HepG2 (cell line): ENCODE measurements at regions not wholly inside any gene's neighbourhood (a gene's known extent, or its start where the extent isn't known, plus 50 kb on each side); places are given as distances from the start of the nearest gene placed in this dataset.

Experiments used
- ATAC-seq: fragments of 200-7000 bp; cut with Tn5 transposase; 3 replicates; pipeline ENCODE4 v1.9.1; 2020; ENCODE audit warnings: mild to moderate bottlenecking, moderate library complexity
- BruUV-seq: library from RNA; stranded (reverse); fragments of 400-500 nt; replicated peaks from 2 replicates; lab custom pipeline; 2021; lab: Mats Ljungman, UMichigan
- CTCF ChIA-PET: fragments of 300-600 bp; formaldehyde crosslinking; extraction: SDS; loops from one replicate; lab custom pipeline; 2021; ENCODE audit warnings: low total read pairs, inconsistent platforms, low intra/inter-chr PET ratio; lab: Yijun Ruan, JAX
- POLR2A ChIA-PET: fragments of 350-600 bp; sonication (Branson Sonifier 250); formaldehyde crosslinking; loops from one replicate; lab custom pipeline; 2020; ENCODE audit warnings: antibody characterized with exemption, inconsistent platforms; lab: Yijun Ruan, JAX
- DNase-seq: peaks from one replicate; pipeline ENCODE4 v3.0.0-alpha.2; 2015; ENCODE audit warnings: low spot score
- FAIRE-seq: peaks from 3 replicates; lab custom pipeline; 2011; peaks lifted over from hg19 to GRCh38; lab: Jason Lieb, UNC
- H2AFZ ChIP-seq: one replicate; pipeline ENCODE4 v1.6.1; 2011; ENCODE audit warnings: low read length, inconsistent platforms
- H3K27ac ChIP-seq: fragments of 300-600 bp; 3 replicates; pipeline ENCODE4 v1.8.0; 2011; ENCODE audit warnings: mixed run types, mild to moderate bottlenecking, mixed read lengths, low read length, inconsistent platforms; ENCODE audit not compliant: insufficient read depth; ENCODE audit errors: extremely low read length
- H3K27me3 ChIP-seq, 2 experiments: fragments of 200-600 bp in 1 of 2; 2 replicates in 1 of 2; 3 replicates in 1 of 2; pipeline versions ENCODE4 v1.6.0 to v1.8.0; 2011; ENCODE audit warnings: low read length in 2 of 2, mild to moderate bottlenecking in 2 of 2, moderate library complexity in 2 of 2, inconsistent platforms in 1 of 2; ENCODE audit not compliant: insufficient read depth in 2 of 2, control insufficient read depth in 1 of 2
- H3K36me3 ChIP-seq, 2 experiments: fragments of 200-600 bp in 1 of 2; replicated peaks in 1 of 2; 2 replicates in 1 of 2; 3 replicates in 1 of 2; pipeline versions ENCODE4 v1.5.1 to v1.8.0; 2011; ENCODE audit warnings: low read length in 2 of 2, inconsistent platforms in 1 of 2; ENCODE audit not compliant: insufficient read depth in 2 of 2, control insufficient read depth in 1 of 2
- H3K4me1 ChIP-seq: 2 replicates; pipeline ENCODE4 v1.5.1; 2012; ENCODE audit warnings: low read length, inconsistent platforms; ENCODE audit not compliant: insufficient read depth
- H3K4me2 ChIP-seq: 2 replicates; pipeline ENCODE4 v1.6.0; 2011; ENCODE audit warnings: low read depth, low read length, inconsistent platforms
- H3K4me3 ChIP-seq, 3 experiments: fragments of 200-600 bp in 1 of 3; sonication (generic), shearing (Covaris generic) in 1 of 3; replicated peaks in 1 of 3; 2 replicates each; pipeline ENCODE4 v1.5.1; 2011 to 2016; ENCODE audit warnings: low read length in 3 of 3, inconsistent platforms in 2 of 3, low read depth in 2 of 3, mild to moderate bottlenecking in 2 of 3, control low read depth in 1 of 3, mixed read lengths in 1 of 3; ENCODE audit not compliant: insufficient read depth in 1 of 3
- H3K79me2 ChIP-seq: one replicate; pipeline ENCODE4 v1.6.1; 2011; ENCODE audit warnings: low read length, inconsistent platforms; ENCODE audit not compliant: insufficient read depth
- H3K9ac ChIP-seq: 2 replicates; pipeline ENCODE4 v1.6.0; 2011; ENCODE audit warnings: mild to moderate bottlenecking, low read depth, low read length, inconsistent platforms; ENCODE audit not compliant: insufficient read depth
- H3K9me3 ChIP-seq: 2 replicates; pipeline ENCODE4 v1.5.1; 2012; ENCODE audit warnings: mild to moderate bottlenecking, low read length
- H4K20me1 ChIP-seq: 2 replicates; pipeline ENCODE4 v1.6.0; 2011; ENCODE audit warnings: inconsistent platforms, mild to moderate bottlenecking, low read length, moderate library complexity; ENCODE audit not compliant: insufficient read depth
- ARID2 ChIP-seq: sonication (generic); formaldehyde crosslinking; IDR thresholded peaks from 2 replicates; pipeline ENCODE4 v1.8.1; 2022; ENCODE audit warnings: mild to moderate bottlenecking, missing genetic modification reagents, borderline replicate concordance
- CCAR2 ChIP-seq: fragments of 200-400 bp; formaldehyde crosslinking; optimal IDR thresholded peaks from 2 replicates; pipeline ENCODE3; 2018; ENCODE audit warnings: low read depth, mild to moderate bottlenecking, low read length, moderate library complexity
- GABPA ChIP-seq, 2 experiments: IDR thresholded peaks; 2 replicates each; pipeline ENCODE4 v1.6.1; 2011 to 2016; ENCODE audit warnings: low read depth in 2 of 2, low read length in 1 of 2, missing biosample characterization in 1 of 2, missing genetic modification characterization in 1 of 2
- MYC ChIP-seq: sonication (generic); formaldehyde crosslinking; IDR thresholded peaks from 2 replicates; pipeline ENCODE4 v1.9.0; 2021; ENCODE audit warnings: missing genetic modification reagents, borderline replicate concordance
- NR2F2 ChIP-seq: IDR thresholded peaks from 2 replicates; pipeline ENCODE4 v1.6.1; 2012; ENCODE audit warnings: low read depth, inconsistent platforms, borderline replicate concordance
- RFXAP ChIP-seq: sonication (generic); formaldehyde crosslinking; IDR thresholded peaks from 2 replicates; pipeline ENCODE4 v1.4.0; 2020; ENCODE audit warnings: missing genetic modification reagents, borderline replicate concordance
- TSC22D2 ChIP-seq: sonication (generic); formaldehyde crosslinking; IDR thresholded peaks from 2 replicates; pipeline ENCODE4 v1.5.1; 2020; ENCODE audit warnings: missing genetic modification reagents, mild to moderate bottlenecking, borderline replicate concordance
- ZNF160 ChIP-seq: sonication (generic); formaldehyde crosslinking; IDR thresholded peaks from 2 replicates; pipeline ENCODE4 v1.8.0; 2022; ENCODE audit warnings: mild to moderate bottlenecking, inconsistent platforms, missing genetic modification reagents
- ZNF713 ChIP-seq: sonication (generic); formaldehyde crosslinking; IDR thresholded peaks from 2 replicates; pipeline ENCODE4 v1.4.0; 2020; ENCODE audit warnings: mild to moderate bottlenecking, missing genetic modification reagents
- ZNF749 ChIP-seq: sonication (generic); formaldehyde crosslinking; IDR thresholded peaks from 2 replicates; pipeline ENCODE4 v1.8.0; 2022; ENCODE audit warnings: mild to moderate bottlenecking, missing genetic modification reagents, moderate library complexity, borderline replicate concordance
- WGBS: methylation state at CpG from one replicate; pipeline ENCODE4 v1.1.6; 2017; ENCODE audit warnings: low lambda C conversion rate; 5-methylcytosine and 5-hydroxymethylcytosine counted together
- in situ Hi-C: cut with HindIII; loops from 2 replicates; pipeline ENCODE4 v1.10.0; 2017; ENCODE audit warnings: low pct_unique_long_range_greater_than_20kb; ENCODE audit not compliant: extremely low pct_ligation_motif_present
- intact Hi-C: fragments of 100-400 bp; cut with micrococcal nuclease; formaldehyde crosslinking; loops from one replicate; pipeline ENCODE4 v1.10.0; 2022; ENCODE audit not compliant: unreplicated experiment
- TF ChIP-seq, protein P1 (sequence below): sonication (generic); formaldehyde crosslinking; IDR thresholded peaks from 2 replicates; pipeline ENCODE4 v1.4.0; 2020; ENCODE audit warnings: missing genetic modification reagents, borderline replicate concordance

- FAIRE-seq, result no peak
- 95% methylated on average over 24 of the region's 26 CpGs for WGBS
- H3K36me3 ChIP-seq, result peaks cover 6 to 35% of the 10 kb centered on the region in 2 experiments; a peak in 3 of 5 replicates
Measured at GRCh38 chr12:124377981-124378509, 83.2 kb downstream of the RFLNA start.

More at GRCh38 chr12:124377981-124378509, 83.2 kb downstream of the RFLNA start:
- no peaks in the 10 kb centered on the region for H3K9me3 ChIP-seq
- in situ Hi-C loops (no loop called here), intact Hi-C loops (no loop called here)
- no peak for DNase-seq
- peaks cover 16% of the 10 kb centered on the region for H3K4me1 ChIP-seq
- no peak overlapping the region for H3K9ac ChIP-seq
- no peak overlapping the region for H3K27ac ChIP-seq
- H3K27me3 ChIP-seq, result no peaks in the 10 kb centered on the region
- TF ChIP-seq NR2F2 (no peak), GABPA (IDR thresholded peaks at IDR 0.05; ENCODE audit: low read depth, low read length) (no peak), GABPA (CRISPR knock-in tag; IDR thresholded peaks at IDR 0.05; ENCODE audit: low read depth) (no peak), ZNF749 (CRISPR knock-in tag) (no peak), TSC22D2 (CRISPR knock-in tag) (no peak), ZNF160 (CRISPR knock-in tag) (no peak), MYC (no peak), ZNF713 (CRISPR knock-in tag) (no peak), RFXAP (CRISPR knock-in tag) (no peak), ARID2 (CRISPR knock-in tag) (no peak), CCAR2 (no peak)
- TF ChIP-seq, protein P1, sequence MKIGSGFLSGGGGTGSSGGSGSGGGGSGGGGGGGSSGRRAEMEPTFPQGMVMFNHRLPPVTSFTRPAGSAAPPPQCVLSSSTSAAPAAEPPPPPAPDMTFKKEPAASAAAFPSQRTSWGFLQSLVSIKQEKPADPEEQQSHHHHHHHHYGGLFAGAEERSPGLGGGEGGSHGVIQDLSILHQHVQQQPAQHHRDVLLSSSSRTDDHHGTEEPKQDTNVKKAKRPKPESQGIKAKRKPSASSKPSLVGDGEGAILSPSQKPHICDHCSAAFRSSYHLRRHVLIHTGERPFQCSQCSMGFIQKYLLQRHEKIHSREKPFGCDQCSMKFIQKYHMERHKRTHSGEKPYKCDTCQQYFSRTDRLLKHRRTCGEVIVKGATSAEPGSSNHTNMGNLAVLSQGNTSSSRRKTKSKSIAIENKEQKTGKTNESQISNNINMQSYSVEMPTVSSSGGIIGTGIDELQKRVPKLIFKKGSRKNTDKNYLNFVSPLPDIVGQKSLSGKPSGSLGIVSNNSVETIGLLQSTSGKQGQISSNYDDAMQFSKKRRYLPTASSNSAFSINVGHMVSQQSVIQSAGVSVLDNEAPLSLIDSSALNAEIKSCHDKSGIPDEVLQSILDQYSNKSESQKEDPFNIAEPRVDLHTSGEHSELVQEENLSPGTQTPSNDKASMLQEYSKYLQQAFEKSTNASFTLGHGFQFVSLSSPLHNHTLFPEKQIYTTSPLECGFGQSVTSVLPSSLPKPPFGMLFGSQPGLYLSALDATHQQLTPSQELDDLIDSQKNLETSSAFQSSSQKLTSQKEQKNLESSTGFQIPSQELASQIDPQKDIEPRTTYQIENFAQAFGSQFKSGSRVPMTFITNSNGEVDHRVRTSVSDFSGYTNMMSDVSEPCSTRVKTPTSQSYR, result no peak
- ChIA-PET POLR2A (interaction anchor here (1.1 kb wide), 1 partner anchor 11 kb away, joined by 3 read pairs; no protein-coding TSS in a partner anchor), CTCF (no interaction called here)
- no peak overlapping the region for H3K4me3 ChIP-seq
- BruUV-seq, result no TSS peak
- no peaks in the 10 kb centered on the region for H4K20me1 ChIP-seq
- H3K79me2 ChIP-seq, result no peaks in the 10 kb centered on the region
- no peak for ATAC-seq
- no peak overlapping the region for H3K4me2 ChIP-seq
- H2AFZ ChIP-seq, result no peak overlapping the region
